HCT116 (cell line): ENCODE measurements at regions not wholly inside any gene's neighbourhood (a gene's known extent, or its start where the extent isn't known, plus 50 kb on each side); places are given as distances from the start of the nearest gene placed in this dataset.

Experiments used
- ATAC-seq: fragments of 200-7000 bp; cut with Tn5 transposase; 2 replicates; pipeline ENCODE4 v1.9.1; 2020; ENCODE audit warnings: mild to moderate bottlenecking, moderate library complexity
- BruUV-seq: library from RNA; stranded (reverse); fragments of 400-500 nt; replicated peaks from 2 replicates; lab custom pipeline; 2021; lab: Mats Ljungman, UMichigan
- CTCF ChIA-PET: fragments of 300-600 bp; sonication (Branson Sonifier 250); formaldehyde crosslinking; loops from one replicate; lab custom pipeline; 2021; ENCODE audit warnings: antibody characterized with exemption; lab: Charles Lee
- POLR2A ChIA-PET: fragments of 300-600, 350-600 bp; sonication (Branson Sonifier 250); formaldehyde crosslinking; loops from one replicate; lab custom pipeline; 2021; ENCODE audit warnings: antibody characterized with exemption; lab: Charles Lee
- RAD21 ChIA-PET, 2 experiments: fragments of 300-600 bp; sonication (Branson Sonifier 250); formaldehyde crosslinking; loops; one replicate each; lab custom pipeline; 2023; ENCODE audit warnings: low total read pairs in 2 of 2; ENCODE audit not compliant: uncharacterized antibody in 2 of 2, unreplicated experiment in 2 of 2, low non-redundant PET in 1 of 2; lab: Charles Lee
- DNase-seq: peaks from one replicate; pipeline ENCODE4 v3.0.0-alpha.2; 2010; ENCODE audit warnings: low read depth, low spot score
- H2AFZ ChIP-seq: fragments of 200-600 bp; shearing (Covaris generic), sonication (generic); 2 replicates; pipeline ENCODE4 v1.6.1; 2017; ENCODE audit warnings: low read depth, mixed run types, mixed read lengths, antibody characterized with exemption, low read length; ENCODE audit not compliant: poor library complexity, severe bottlenecking
- H3K27ac ChIP-seq: 2 replicates; pipeline ENCODE4 v1.5.1; 2012; ENCODE audit warnings: low read depth, low read length
- H3K27me3 ChIP-seq: fragments of 200-600 bp; sonication (generic); 2 replicates; pipeline ENCODE4 v1.6.1; 2016; ENCODE audit warnings: mixed run types, low read length, mixed read lengths; ENCODE audit not compliant: insufficient read depth
- H3K36me3 ChIP-seq, 2 experiments: fragments of 200-500 bp in 1 of 2; fragments of 200-600 bp in 1 of 2; sonication (Bioruptor generic) in 1 of 2; sonication (generic) in 1 of 2; 2 replicates each; pipeline versions ENCODE4 v1.5.1 to v1.6.1; 2014 to 2016; ENCODE audit warnings: low read length in 2 of 2, inconsistent platforms in 1 of 2, mixed read lengths in 1 of 2, mixed run types in 1 of 2; ENCODE audit not compliant: insufficient read depth in 2 of 2, control insufficient read depth in 1 of 2
- H3K4me1 ChIP-seq, 2 experiments: fragments of 200-600 bp in 1 of 2; sonication (generic) in 1 of 2; 2 replicates each; pipeline versions ENCODE4 v1.5.1 to v1.6.1; 2012 to 2017; ENCODE audit warnings: low read length in 2 of 2, inconsistent platforms in 1 of 2, mild to moderate bottlenecking in 1 of 2, mixed read lengths in 1 of 2, mixed run types in 1 of 2, moderate library complexity in 1 of 2; ENCODE audit not compliant: insufficient read depth in 2 of 2, control insufficient read depth in 1 of 2
- H3K4me2 ChIP-seq: fragments of 200-600 bp; sonication (generic); 2 replicates; pipeline ENCODE4 v1.6.1; 2017; ENCODE audit warnings: mixed run types, low read length, mixed read lengths
- H3K4me3 ChIP-seq, 2 experiments: fragments of 200-600 bp in 1 of 2; sonication (generic) in 1 of 2; replicated peaks in 1 of 2; 2 replicates each; pipeline ENCODE4 v1.5.1; 2011 to 2016; ENCODE audit warnings: low read length in 2 of 2, control low read depth in 1 of 2, low read depth in 1 of 2, mild to moderate bottlenecking in 1 of 2, mixed read lengths in 1 of 2, mixed run types in 1 of 2
- H3K79me2 ChIP-seq: fragments of 200-600 bp; sonication (generic); 2 replicates; pipeline ENCODE4 v1.6.1; 2017; ENCODE audit warnings: mild to moderate bottlenecking, mixed run types, low read length, moderate library complexity, mixed read lengths; ENCODE audit not compliant: insufficient read depth
- H3K9ac ChIP-seq: fragments of 200-600 bp; sonication (generic); 2 replicates; pipeline ENCODE4 v1.6.1; 2016; ENCODE audit warnings: low read length, mixed read lengths
- H3K9me2 ChIP-seq: fragments of 200-600 bp; sonication (generic), shearing (Covaris generic); 2 replicates; pipeline ENCODE4 v1.6.1; 2017; ENCODE audit warnings: mixed run types, mild to moderate bottlenecking, moderate library complexity; ENCODE audit not compliant: insufficient read depth
- H3K9me3 ChIP-seq, 2 experiments: fragments of 200-500 bp in 1 of 2; fragments of 200-600 bp in 1 of 2; sonication (Bioruptor generic) in 1 of 2; sonication (generic) in 1 of 2; 2 replicates each; pipeline ENCODE4 v1.6.1; 2014 to 2017; ENCODE audit warnings: low read length in 2 of 2, mixed read lengths in 2 of 2, inconsistent platforms in 1 of 2, low read depth in 1 of 2, mild to moderate bottlenecking in 1 of 2, mixed run types in 1 of 2, moderate library complexity in 1 of 2; ENCODE audit not compliant: control insufficient read depth in 1 of 2, insufficient read depth in 1 of 2
- H4K20me1 ChIP-seq: fragments of 200-600 bp; sonication (generic), shearing (Covaris generic); 2 replicates; pipeline ENCODE4 v1.6.1; 2017; ENCODE audit warnings: mixed run types, mild to moderate bottlenecking, moderate library complexity; ENCODE audit not compliant: insufficient read depth
- ATF3 ChIP-seq: IDR thresholded peaks from 2 replicates; pipeline ENCODE4 v1.6.1; 2012
- CBX3 ChIP-seq: IDR thresholded peaks from 2 replicates; pipeline ENCODE4 v1.6.1; 2012; ENCODE audit warnings: low read depth
- EGR1 ChIP-seq: IDR thresholded peaks from 2 replicates; pipeline ENCODE4 v1.6.1; 2012; ENCODE audit warnings: low read depth
- ELF1 ChIP-seq: IDR thresholded peaks from 2 replicates; pipeline ENCODE4 v1.6.1; 2012; ENCODE audit warnings: low read depth, borderline replicate concordance
- EZH2 ChIP-seq: fragments of 200-600 bp; sonication (generic); IDR thresholded peaks from 2 replicates; pipeline ENCODE4 v1.6.1; 2017; ENCODE audit warnings: antibody characterized with exemption, mixed run types
- FOSL1 ChIP-seq: IDR thresholded peaks from 2 replicates; pipeline ENCODE4 v1.6.1; 2012; ENCODE audit warnings: low read depth
- JUND ChIP-seq: IDR thresholded peaks from 2 replicates; pipeline ENCODE4 v1.6.1; 2012
- MAX ChIP-seq: IDR thresholded peaks from 2 replicates; pipeline ENCODE4 v1.6.1; 2012
- POLR2A ChIP-seq: IDR thresholded peaks from 2 replicates; pipeline ENCODE4 v1.7.0; 2011; ENCODE audit warnings: borderline replicate concordance; ENCODE audit not compliant: insufficient read depth, insufficient read length; ENCODE audit errors: extremely low read depth
- POLR2AphosphoS5 ChIP-seq: IDR thresholded peaks from 2 replicates; pipeline ENCODE4 v1.6.1; 2011; ENCODE audit warnings: mild to moderate bottlenecking, low read depth, low read length, moderate library complexity
- RAD21 ChIP-seq: IDR thresholded peaks from 2 replicates; pipeline ENCODE4 v1.6.1; 2012; ENCODE audit warnings: low read depth, mild to moderate bottlenecking
- SIN3A ChIP-seq: IDR thresholded peaks from 2 replicates; pipeline ENCODE4 v1.6.1; 2012; ENCODE audit warnings: low read depth
- SP1 ChIP-seq: IDR thresholded peaks from 2 replicates; pipeline ENCODE4 v1.6.1; 2012; ENCODE audit warnings: low read depth
- SRF ChIP-seq: IDR thresholded peaks from 2 replicates; pipeline ENCODE4 v1.6.1; 2012; ENCODE audit warnings: low read depth
- YY1 ChIP-seq: IDR thresholded peaks from 2 replicates; pipeline ENCODE4 v1.6.1; 2011; ENCODE audit warnings: low read length, low read depth, moderate library complexity, mild to moderate bottlenecking; ENCODE audit not compliant: insufficient replicate concordance; ENCODE audit errors: extremely low read depth
- ZBTB33 ChIP-seq: IDR thresholded peaks from 2 replicates; pipeline ENCODE4 v1.6.1; 2011; ENCODE audit warnings: mild to moderate bottlenecking, low read length, moderate library complexity; ENCODE audit not compliant: insufficient replicate concordance; ENCODE audit errors: extremely low read depth
- ZFX ChIP-seq: fragments of 450-650 bp; IDR thresholded peaks from 2 replicates; pipeline ENCODE4 v1.6.1; 2017
- intact Hi-C: fragments of 100-400 bp; cut with micrococcal nuclease; formaldehyde crosslinking; loops from 2 replicates; pipeline ENCODE4 v1.10.0; 2022

- intact Hi-C loops: no loop called here
- Histone ChIP-seq H3K9ac (no peak overlapping the region), H3K79me2 (peaks cover 64% of the 10 kb centered on the region), H3K27me3 (no peaks in the 10 kb centered on the region), H3K27ac (no peak overlapping the region), H3K4me2 (no peak overlapping the region), H3K4me1 (peaks cover 0 to 15% of the 10 kb centered on the region in 2 experiments; a peak in 2 of 4 replicates), H2AFZ (no peak overlapping the region), H3K9me3 (no peaks in the 10 kb centered on the region), H3K36me3 (no peaks in the 10 kb centered on the region), H4K20me1 (no peaks in the 10 kb centered on the region), H3K4me3 (no peak overlapping the region), H3K9me2 (no peaks in the 10 kb centered on the region)
- ATAC-seq (no peak), DNase-seq (no peak)
- CTCF ChIA-PET: no interaction called here
- TF ChIP-seq SIN3A (no peak), SP1 (no peak), SRF (no peak), ZFX (no peak), POLR2A (no peak), JUND (no peak), FOSL1 (no peak), ATF3 (no peak), YY1 (no peak), POLR2AphosphoS5 (no peak)
- BruUV-seq: no TSS peak
- POLR2A ChIA-PET: no interaction called here
- RAD21 ChIA-PET: no interaction called here
These were observed 396.8 kb downstream of the SOX9 start for GRCh38 chr17:72517413-72518158.

- H3K79me2 ChIP-seq: peaks cover 63% of the 10 kb centered on the region
- H3K9ac ChIP-seq: no peak overlapping the region
- no peaks in the 10 kb centered on the region for H3K27me3 ChIP-seq
- intact Hi-C loops: no loop called here
- no peak overlapping the region for H3K27ac ChIP-seq
- TF ChIP-seq ZBTB33 (no peak), ELF1 (no peak), SRF (no peak), FOSL1 (no peak), EGR1 (no peak), CBX3 (no peak), RAD21 (no peak), SIN3A (no peak), MAX (no peak), EZH2 (no peak)
- no peak overlapping the region for H3K4me3 ChIP-seq
- BruUV-seq: no TSS peak
- POLR2A ChIA-PET: no interaction called here
- ATAC-seq: no peak
- H4K20me1 ChIP-seq: no peaks in the 10 kb centered on the region
- H3K36me3 ChIP-seq: no peaks in the 10 kb centered on the region
- CTCF ChIA-PET: no interaction called here
- peaks cover 0 to 11% of the 10 kb centered on the region in 2 experiments; a peak in 2 of 4 replicates for H3K4me1 ChIP-seq
- no peak overlapping the region for H2AFZ ChIP-seq
- RAD21 ChIA-PET: no interaction called here
- H3K9me2 ChIP-seq: no peaks in the 10 kb centered on the region
- no peaks in the 10 kb centered on the region for H3K9me3 ChIP-seq
- DNase-seq: no peak
- no peak overlapping the region for H3K4me2 ChIP-seq
These were observed 397.4 kb downstream of the SOX9 start for GRCh38 chr17:72518159-72518732.
